ENCODE measurements at regions not wholly inside any gene's neighbourhood (a gene's known extent, or its start where the extent isn't known, plus 50 kb on each side); places are given as distances from the start of the nearest gene placed in this dataset.
A peak's percentile ranks its signal among the peaks of the same experiment; 100 is the strongest.

DNA sequence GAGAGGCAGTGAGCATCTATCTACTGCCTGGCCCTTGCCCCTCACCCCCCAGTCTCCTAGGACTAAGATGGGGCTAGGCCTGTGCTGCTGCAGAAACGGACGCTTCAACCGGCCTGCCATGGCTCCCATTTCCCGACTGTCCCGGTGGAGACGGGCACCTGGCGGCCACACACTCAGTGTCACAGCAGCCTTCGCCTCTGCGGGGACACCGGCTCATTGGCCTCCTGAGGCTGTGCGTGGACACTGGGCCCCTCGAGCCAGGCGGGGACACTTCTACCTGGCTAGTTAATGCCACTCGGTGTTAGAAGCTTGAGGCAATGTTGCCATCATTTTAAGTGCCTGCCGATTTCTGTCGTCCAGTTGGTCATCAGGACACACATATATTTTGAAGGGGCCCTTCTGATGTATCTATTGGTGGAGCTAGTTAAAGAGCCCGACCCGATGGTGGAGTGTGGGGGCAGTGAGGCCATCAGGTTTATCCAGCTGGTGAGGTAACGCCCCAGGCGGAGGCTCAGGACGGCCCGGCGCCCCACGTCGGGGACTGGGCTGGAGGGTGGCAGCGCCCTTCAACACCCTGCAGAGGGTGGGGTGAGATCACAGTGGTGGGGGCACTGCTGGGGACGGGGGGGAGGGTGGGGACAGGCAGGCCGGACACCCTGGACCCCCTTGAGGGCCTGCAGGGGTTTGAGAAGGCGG lies 58.9 kb upstream of the GATA5 start:
- H3K27me3 ChIP-seq (ENCODE audit: control insufficient read depth in 3 of 3, insufficient read depth in 3 of 3, low read length in 3 of 3) = peaks cover 0 to 5% (median 0%) of the 10 kb centered on the region in 3 donors
- FAIRE-seq = no peak
- no peak overlapping the region for H3K4me3 ChIP-seq (ENCODE audit: low read depth in 1 of 3, low read length in 3 of 3)
- H3K36me3 ChIP-seq (ENCODE audit: control insufficient read depth in 3 of 3, insufficient read depth in 2 of 3, low read depth in 1 of 3, low read length in 3 of 3) = no peaks in the 10 kb centered on the region
- WGBS, 3 donors = 60 to 80% (median 63%) methylated on average over 29 of the region's 29 CpGs
- no peak for DNase-seq
- no peak overlapping the region for H3K27ac ChIP-seq (ENCODE audit: low read depth in 1 of 3, low read length in 2 of 3)
- H3K4me1 ChIP-seq (ENCODE audit: control insufficient read depth in 3 of 3, insufficient read depth in 2 of 3, low read depth in 1 of 3, low read length in 2 of 3) = no peaks in the 10 kb centered on the region
- H3K9me3 ChIP-seq (ENCODE audit: control insufficient read depth in 2 of 2, insufficient read depth in 1 of 2, low read depth in 1 of 2, low read length in 1 of 2) = no peaks in the 10 kb centered on the region

DNA sequence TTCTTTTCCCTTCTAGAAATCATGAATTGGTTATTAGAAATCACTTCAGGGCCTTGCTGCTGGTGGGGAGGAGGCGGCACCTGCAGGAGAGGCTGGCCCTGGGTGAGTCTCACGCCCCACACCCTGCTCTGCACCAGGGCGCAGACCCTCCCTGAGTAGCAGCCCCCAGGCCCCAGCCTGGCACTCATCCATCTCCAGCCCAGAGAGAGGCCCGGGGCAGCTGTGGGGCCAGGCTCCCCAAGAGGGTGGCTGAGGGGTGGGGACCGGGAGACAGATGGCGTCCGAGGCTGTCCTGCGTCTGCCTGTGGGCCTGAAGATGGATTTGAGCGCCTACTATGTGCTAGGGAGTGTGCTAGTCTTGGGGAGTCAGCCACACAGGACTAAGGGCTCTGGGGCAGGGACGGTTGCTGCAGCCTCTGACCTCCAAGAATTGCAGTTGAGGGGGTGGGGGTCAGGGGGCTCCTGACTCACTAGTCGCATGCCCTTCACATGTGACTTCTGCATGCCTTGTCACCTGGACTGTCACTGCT lies 59.6 kb upstream of the GATA5 start:
- peaks cover 0 to 5% (median 0%) of the 10 kb centered on the region in 3 donors for H3K27me3 ChIP-seq (ENCODE audit: control insufficient read depth in 3 of 3, insufficient read depth in 3 of 3, low read length in 3 of 3)
- H3K27ac ChIP-seq (ENCODE audit: low read depth in 1 of 3, low read length in 2 of 3) = no peak overlapping the region
- no peaks in the 10 kb centered on the region for H3K9me3 ChIP-seq (ENCODE audit: control insufficient read depth in 2 of 2, insufficient read depth in 1 of 2, low read depth in 1 of 2, low read length in 1 of 2)
- H3K4me3 ChIP-seq (ENCODE audit: low read depth in 1 of 3, low read length in 3 of 3) = no peak overlapping the region
- H3K36me3 ChIP-seq (ENCODE audit: control insufficient read depth in 3 of 3, insufficient read depth in 2 of 3, low read depth in 1 of 3, low read length in 3 of 3) = no peaks in the 10 kb centered on the region
- FAIRE-seq = no peak
- no peak for DNase-seq
- no peaks in the 10 kb centered on the region for H3K4me1 ChIP-seq (ENCODE audit: control insufficient read depth in 3 of 3, insufficient read depth in 2 of 3, low read depth in 1 of 3, low read length in 2 of 3)
- 36 to 72% (median 48%) methylated on average over 9 to 11 of the region's 11 CpGs for WGBS, 3 donors

DNA sequence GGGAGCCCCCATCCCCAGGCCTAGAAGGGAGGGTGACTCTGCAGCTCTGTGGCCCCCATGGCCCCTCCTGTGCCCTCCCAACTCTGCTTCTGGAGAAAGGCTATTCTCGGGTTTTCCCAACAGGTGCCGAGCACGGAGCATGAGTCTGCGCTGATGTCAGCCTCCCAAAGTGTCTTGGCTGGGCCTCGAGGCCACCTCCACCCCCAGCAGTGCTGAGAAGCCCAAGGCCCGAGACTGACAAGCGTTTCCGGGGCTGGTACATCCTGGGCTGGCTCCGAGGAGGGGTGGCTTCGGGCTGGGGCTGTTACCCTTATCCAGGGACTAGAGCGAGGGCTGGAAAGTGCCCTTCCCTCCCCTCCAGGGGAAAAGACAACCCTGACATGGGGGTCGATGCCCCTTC lies 60.2 kb upstream of the GATA5 start:
- no peaks in the 10 kb centered on the region for H3K9me3 ChIP-seq (ENCODE audit: control insufficient read depth in 2 of 2, insufficient read depth in 1 of 2, low read depth in 1 of 2, low read length in 1 of 2)
- WGBS, 3 donors = 65 to 80% (median 72%) methylated on average over 12 of the region's 12 CpGs
- no peak overlapping the region for H3K27ac ChIP-seq (ENCODE audit: low read depth in 1 of 3, low read length in 2 of 3)
- no peak for DNase-seq
- no peak overlapping the region for H3K4me3 ChIP-seq (ENCODE audit: low read depth in 1 of 3, low read length in 3 of 3)
- no peaks in the 10 kb centered on the region for H3K36me3 ChIP-seq (ENCODE audit: control insufficient read depth in 3 of 3, insufficient read depth in 2 of 3, low read depth in 1 of 3, low read length in 3 of 3)
- H3K4me1 ChIP-seq (ENCODE audit: control insufficient read depth in 3 of 3, insufficient read depth in 2 of 3, low read depth in 1 of 3, low read length in 2 of 3) = no peaks in the 10 kb centered on the region
- peaks cover 0 to 3% (median 0%) of the 10 kb centered on the region in 3 donors for H3K27me3 ChIP-seq (ENCODE audit: control insufficient read depth in 3 of 3, insufficient read depth in 3 of 3, low read length in 3 of 3)
- FAIRE-seq = no peak

DNA sequence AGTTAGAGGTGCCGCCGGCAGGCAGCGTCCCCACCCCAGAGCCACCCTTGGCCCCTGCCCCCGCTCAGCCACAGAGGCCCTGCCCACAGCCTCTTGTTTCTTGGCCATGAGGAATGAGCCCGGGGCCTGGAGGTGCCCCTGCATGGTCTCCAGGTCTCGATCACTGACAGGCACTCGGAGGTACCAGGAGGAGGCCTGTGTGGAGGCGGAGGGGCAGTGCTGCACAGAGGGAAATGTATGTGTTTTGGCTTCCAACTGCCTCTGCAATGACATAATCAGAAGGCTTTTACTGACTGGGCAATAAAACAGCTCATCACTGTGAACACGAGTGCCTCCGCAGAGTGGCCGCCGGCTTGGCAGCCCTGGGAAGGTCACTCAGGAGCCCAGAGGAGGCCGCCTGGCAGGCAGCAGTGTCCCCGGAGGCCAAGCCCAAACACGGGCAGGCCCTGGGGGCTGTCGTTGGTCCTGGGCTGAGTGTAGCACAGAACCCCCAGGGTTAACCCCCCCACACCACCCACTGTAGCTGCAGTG lies 61.1 kb upstream of the GATA5 start:
- DNase-seq (peak in 1 of 2 donors; percentile 33), FAIRE-seq (no peak)
- no peaks in the 10 kb centered on the region for H3K4me1 ChIP-seq (ENCODE audit: control insufficient read depth in 3 of 3, insufficient read depth in 2 of 3, low read depth in 1 of 3, low read length in 2 of 3)
- H3K27ac ChIP-seq (ENCODE audit: low read depth in 1 of 3, low read length in 2 of 3) = no peak overlapping the region
- WGBS, 3 donors = 52 to 71% (median 62%) methylated on average over 15 to 16 of the region's 16 CpGs
- no peak overlapping the region for H3K4me3 ChIP-seq (ENCODE audit: low read depth in 1 of 3, low read length in 3 of 3)
- no peaks in the 10 kb centered on the region for H3K36me3 ChIP-seq (ENCODE audit: control insufficient read depth in 3 of 3, insufficient read depth in 2 of 3, low read depth in 1 of 3, low read length in 3 of 3)
- no peaks in the 10 kb centered on the region for H3K9me3 ChIP-seq (ENCODE audit: control insufficient read depth in 2 of 2, insufficient read depth in 1 of 2, low read depth in 1 of 2, low read length in 1 of 2)
- peaks cover 0 to 2% (median 0%) of the 10 kb centered on the region in 3 donors for H3K27me3 ChIP-seq (ENCODE audit: control insufficient read depth in 3 of 3, insufficient read depth in 3 of 3, low read length in 3 of 3)

DNA sequence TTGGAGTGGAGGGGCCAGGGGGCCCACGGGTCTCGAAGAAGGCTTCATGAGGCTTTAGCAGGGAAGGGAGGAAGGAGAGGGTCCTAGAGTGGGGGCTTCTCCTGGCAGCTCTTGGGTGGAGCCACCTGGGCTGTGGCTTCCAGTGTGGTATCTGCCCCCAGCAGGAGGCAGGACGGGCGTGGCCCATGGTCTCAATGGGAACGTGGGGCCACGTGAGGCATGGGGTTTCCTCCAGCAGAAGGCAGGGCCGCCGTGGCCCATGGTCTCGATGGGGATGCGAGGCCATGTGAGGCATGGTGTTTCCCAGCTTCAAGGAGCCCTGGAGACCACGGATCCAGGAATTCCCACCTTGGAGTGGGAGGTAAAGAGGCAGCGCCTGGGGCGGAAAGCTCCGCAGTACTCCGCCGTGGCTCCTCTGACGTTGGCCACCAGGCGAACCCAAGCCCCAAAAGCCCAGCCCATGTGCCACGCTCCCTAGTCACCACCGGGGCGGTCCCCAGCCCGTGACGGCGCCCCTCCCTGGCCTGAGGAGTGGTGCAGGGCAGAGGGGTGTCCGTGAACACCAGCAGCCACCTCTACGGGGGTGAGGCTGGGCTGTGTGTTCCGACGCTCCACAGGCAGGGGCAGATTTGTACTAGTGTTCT lies 62.0 kb upstream of the GATA5 start:
- no peak overlapping the region for H3K4me3 ChIP-seq (ENCODE audit: low read depth in 1 of 3, low read length in 3 of 3)
- 71 to 83% (median 77%) methylated on average over 28 of the region's 28 CpGs for WGBS, 3 donors
- H3K9me3 ChIP-seq (ENCODE audit: control insufficient read depth in 2 of 2, insufficient read depth in 1 of 2, low read depth in 1 of 2, low read length in 1 of 2) = no peaks in the 10 kb centered on the region
- no peaks in the 10 kb centered on the region for H3K4me1 ChIP-seq (ENCODE audit: control insufficient read depth in 3 of 3, insufficient read depth in 2 of 3, low read depth in 1 of 3, low read length in 2 of 3)
- H3K27me3 ChIP-seq (ENCODE audit: control insufficient read depth in 3 of 3, insufficient read depth in 3 of 3, low read length in 3 of 3) = peaks cover 0 to 2% (median 0%) of the 10 kb centered on the region in 3 donors
- no peak overlapping the region for H3K27ac ChIP-seq (ENCODE audit: low read depth in 1 of 3, low read length in 2 of 3)
- FAIRE-seq (no peak), DNase-seq (no peak)
- no peaks in the 10 kb centered on the region for H3K36me3 ChIP-seq (ENCODE audit: control insufficient read depth in 3 of 3, insufficient read depth in 2 of 3, low read depth in 1 of 3, low read length in 3 of 3)

DNA sequence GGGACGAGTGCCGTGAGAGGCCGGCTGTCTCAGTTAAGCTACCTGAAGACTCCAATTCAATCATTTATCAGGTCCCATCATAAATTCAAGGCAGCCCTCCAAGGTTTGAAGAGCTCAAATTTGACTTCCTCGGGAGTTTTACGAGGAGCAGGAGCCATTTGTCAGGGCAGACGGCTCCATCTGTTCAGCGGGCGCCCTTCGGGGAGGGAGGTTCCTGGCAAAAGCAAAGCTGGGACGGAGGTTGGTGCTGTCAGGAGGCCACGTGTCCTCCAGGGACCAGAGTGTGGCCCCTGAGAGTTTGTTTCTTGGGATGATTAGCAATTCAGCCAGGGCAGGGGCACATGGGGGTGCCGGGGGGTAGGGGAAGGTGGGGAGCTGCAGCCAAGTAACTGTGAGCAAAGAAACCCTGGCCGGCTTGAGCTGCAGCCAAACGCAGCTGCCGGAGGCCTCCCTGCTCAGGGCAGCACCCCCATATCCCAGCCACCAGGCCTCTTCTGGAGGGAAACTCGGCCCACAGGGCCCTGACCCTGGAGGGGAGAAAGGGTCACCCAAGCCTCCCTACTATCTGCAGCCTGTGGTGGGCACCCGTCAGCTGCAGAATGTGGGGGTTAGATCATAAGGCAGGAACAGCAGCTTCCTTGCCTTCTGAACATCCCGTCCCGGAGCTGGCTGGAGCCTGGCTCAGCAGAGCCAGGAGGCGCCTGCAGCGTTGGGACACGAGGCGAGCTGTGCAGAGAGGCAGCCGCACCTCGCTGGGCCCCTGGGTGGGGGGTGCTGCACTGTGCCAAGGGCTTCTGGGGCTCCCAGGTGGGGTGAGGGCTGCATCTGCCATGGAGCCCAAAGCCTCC lies 63.6 kb upstream of the GATA5 start:
- Histone ChIP-seq H3K36me3 (ENCODE audit: control insufficient read depth in 3 of 3, insufficient read depth in 2 of 3, low read depth in 1 of 3, low read length in 3 of 3) (no peaks in the 10 kb centered on the region), H3K27ac (ENCODE audit: low read depth in 1 of 3, low read length in 2 of 3) (no peak overlapping the region), H3K9me3 (ENCODE audit: control insufficient read depth in 2 of 2, insufficient read depth in 1 of 2, low read depth in 1 of 2, low read length in 1 of 2) (peaks cover 0 to under 1% of the 10 kb centered on the region in 2 donors), H3K27me3 (ENCODE audit: control insufficient read depth in 3 of 3, insufficient read depth in 3 of 3, low read length in 3 of 3) (peaks cover 0 to 2% (median 0%) of the 10 kb centered on the region in 3 donors), H3K4me3 (ENCODE audit: low read depth in 1 of 3, low read length in 3 of 3) (no peak overlapping the region), H3K4me1 (ENCODE audit: control insufficient read depth in 3 of 3, insufficient read depth in 2 of 3, low read depth in 1 of 3, low read length in 2 of 3) (no peaks in the 10 kb centered on the region)
- WGBS, 3 donors = 42 to 48% (median 47%) methylated on average over 25 of the region's 25 CpGs
- DNase-seq (no peak), FAIRE-seq (no peak)

DNA sequence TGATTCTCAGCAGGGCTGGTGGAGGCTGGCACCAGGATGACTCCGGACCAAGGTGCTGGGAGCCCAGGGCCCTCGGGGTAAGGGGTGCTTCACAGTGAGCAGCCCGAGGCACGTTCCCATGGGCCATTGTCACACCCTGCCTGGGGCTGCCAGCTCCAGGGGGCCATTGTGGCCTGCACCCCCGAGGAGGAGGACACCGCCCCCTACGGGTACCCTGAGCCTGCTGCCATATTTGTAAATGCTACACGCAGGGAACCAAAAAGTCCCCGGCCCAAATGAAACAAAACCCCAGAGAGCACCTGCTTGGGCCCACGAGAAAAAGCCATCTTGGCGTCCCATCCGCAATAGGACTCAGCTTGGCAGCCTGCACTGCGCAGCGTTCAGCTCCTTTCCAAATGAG lies 64.7 kb upstream of the GATA5 start:
- DNase-seq (no peak), FAIRE-seq (no peak)
- Histone ChIP-seq H3K9me3 (ENCODE audit: control insufficient read depth in 2 of 2, insufficient read depth in 1 of 2, low read depth in 1 of 2, low read length in 1 of 2) (peaks cover 0 to 6% of the 10 kb centered on the region in 2 donors), H3K27ac (ENCODE audit: low read depth in 1 of 3, low read length in 2 of 3) (no peak overlapping the region), H3K36me3 (ENCODE audit: control insufficient read depth in 3 of 3, insufficient read depth in 2 of 3, low read depth in 1 of 3, low read length in 3 of 3) (no peaks in the 10 kb centered on the region), H3K4me3 (ENCODE audit: low read depth in 1 of 3, low read length in 3 of 3) (no peak overlapping the region), H3K4me1 (ENCODE audit: control insufficient read depth in 3 of 3, insufficient read depth in 2 of 3, low read depth in 1 of 3, low read length in 2 of 3) (no peaks in the 10 kb centered on the region), H3K27me3 (ENCODE audit: control insufficient read depth in 3 of 3, insufficient read depth in 3 of 3, low read length in 3 of 3) (peaks cover 0 to 2% (median 0%) of the 10 kb centered on the region in 3 donors)
- 73 to 82% (median 79%) methylated on average over 13 to 14 of the region's 14 CpGs for whole genome bisulfite sequencing, 3 donors

DNA sequence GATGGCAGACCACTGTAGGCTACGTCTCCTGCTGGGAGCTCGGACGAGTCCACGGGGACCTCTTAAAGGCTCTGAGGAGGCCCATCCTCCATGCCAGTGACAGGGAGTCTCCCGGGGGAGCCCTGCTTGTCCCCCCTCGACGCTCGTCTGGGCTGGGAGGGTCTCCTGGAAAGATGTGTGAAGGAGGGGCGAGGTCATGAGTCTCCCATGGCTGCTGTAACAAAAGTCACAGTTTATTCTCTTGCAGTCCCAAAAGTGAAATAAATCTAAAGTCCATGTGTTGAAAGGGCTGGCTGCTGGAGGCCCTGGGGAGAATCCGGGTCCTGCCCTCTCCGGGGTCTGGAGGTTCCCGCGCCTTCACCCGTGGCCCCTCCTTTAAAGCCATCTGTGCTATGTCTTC lies 67.1 kb upstream of the GATA5 start:
- H3K27ac ChIP-seq (ENCODE audit: low read depth in 1 of 3, low read length in 2 of 3) = no peak overlapping the region
- DNase-seq (no peak), FAIRE-seq (no peak)
- H3K27me3 ChIP-seq (ENCODE audit: control insufficient read depth in 3 of 3, insufficient read depth in 3 of 3, low read length in 3 of 3) = peaks cover 0 to 2% (median 0%) of the 10 kb centered on the region in 3 donors
- no peak overlapping the region for H3K4me3 ChIP-seq (ENCODE audit: low read depth in 1 of 3, low read length in 3 of 3)
- no peaks in the 10 kb centered on the region for H3K36me3 ChIP-seq (ENCODE audit: control insufficient read depth in 3 of 3, insufficient read depth in 2 of 3, low read depth in 1 of 3, low read length in 3 of 3)
- no peaks in the 10 kb centered on the region for H3K4me1 ChIP-seq (ENCODE audit: control insufficient read depth in 3 of 3, insufficient read depth in 2 of 3, low read depth in 1 of 3, low read length in 2 of 3)
- H3K9me3 ChIP-seq (ENCODE audit: control insufficient read depth in 2 of 2, insufficient read depth in 1 of 2, low read depth in 1 of 2, low read length in 1 of 2) = peaks cover 0 to 6% of the 10 kb centered on the region in 2 donors
- 69 to 78% (median 69%) methylated on average over 14 of the region's 14 CpGs for WGBS, 3 donors
